ENCODE measurements at regions not wholly inside any gene's neighbourhood (a gene's known extent, or its start where the extent isn't known, plus 50 kb on each side); places are given as distances from the start of the nearest gene placed in this dataset.

DNA sequence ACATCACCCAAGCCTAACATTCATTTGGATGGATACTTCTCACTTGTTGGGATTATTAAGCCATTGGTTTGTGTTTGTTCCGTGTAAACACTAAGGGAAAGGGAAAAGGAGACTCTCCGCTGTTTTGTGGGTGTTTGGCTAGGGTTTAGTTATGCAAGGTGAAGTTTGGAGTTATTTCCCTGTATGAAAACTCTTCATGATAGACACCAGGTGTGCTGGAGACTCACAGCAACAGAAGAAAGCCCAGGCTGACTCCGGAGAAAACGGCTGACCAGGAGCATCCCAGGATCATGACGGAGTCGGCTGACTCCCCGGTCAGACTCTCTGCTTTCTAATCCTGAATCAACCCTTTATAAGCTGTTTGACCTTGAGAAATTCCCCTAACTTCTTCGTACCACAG, 94.1 kb upstream of the KLF6 start:
- no peak overlapping the region for H3K27ac ChIP-seq (ENCODE audit: extremely low read depth, low read depth, low read length)
- H3K9me3 ChIP-seq (ENCODE audit: control insufficient read depth, insufficient read depth, low read depth, low read length), result no peaks in the 10 kb centered on the region
- H3K4me1 ChIP-seq (ENCODE audit: control insufficient read depth, insufficient read depth, low read length), result no peaks in the 10 kb centered on the region
- ChIA-PET CTCF (no interaction called here), POLR2A (interaction anchor here (0.9 kb wide), 1 partner anchor 94 kb away, joined by 3 read pairs; the partner anchor contains the start of gene KLF6)
- no peaks in the 10 kb centered on the region for H3K36me3 ChIP-seq (ENCODE audit: control insufficient read depth in 2 of 2, insufficient read depth in 1 of 2, low read length in 2 of 2)
- TF ChIP-seq ZNF585B (tag by site-specific recombination; IDR thresholded peaks at IDR 0.05) (no peak), ZNF768 (tag by site-specific recombination; IDR thresholded peaks at IDR 0.05) (no peak), SP3 (tag by site-specific recombination; IDR thresholded peaks at IDR 0.05) (no peak), ZNF426 (tag by site-specific recombination; IDR thresholded peaks at IDR 0.05) (no peak), KLF1 (tag by site-specific recombination; IDR thresholded peaks at IDR 0.05) (no peak), ZNF248 (tag by site-specific recombination; IDR thresholded peaks at IDR 0.05) (no peak), GFI1B (tag by site-specific recombination; IDR thresholded peaks at IDR 0.05) (no peak), ZNF114 (tag by site-specific recombination; IDR thresholded peaks at IDR 0.05) (no peak), ZNF350 (tag by site-specific recombination; IDR thresholded peaks at IDR 0.05) (no peak), ZNF777 (tag by site-specific recombination; IDR thresholded peaks at IDR 0.05; ENCODE audit: borderline replicate concordance) (no peak), ZNF239 (tag by site-specific recombination; IDR thresholded peaks at IDR 0.05) (no peak), MZF1 (tag by site-specific recombination; IDR thresholded peaks at IDR 0.05; ENCODE audit: borderline replicate concordance) (no peak), REPIN1 (tag by site-specific recombination; IDR thresholded peaks at IDR 0.05; ENCODE audit: low read depth) (no peak), ZNF354C (tag by site-specific recombination; IDR thresholded peaks at IDR 0.05; ENCODE audit: borderline replicate concordance, low read depth) (no peak), ZBTB48 (tag by site-specific recombination; IDR thresholded peaks at IDR 0.05) (no peak), ZNF561 (tag by site-specific recombination; IDR thresholded peaks at IDR 0.05; ENCODE audit: borderline replicate concordance) (no peak)
- no peak overlapping the region for H3K4me3 ChIP-seq (ENCODE audit: low read depth, low read length)

DNA sequence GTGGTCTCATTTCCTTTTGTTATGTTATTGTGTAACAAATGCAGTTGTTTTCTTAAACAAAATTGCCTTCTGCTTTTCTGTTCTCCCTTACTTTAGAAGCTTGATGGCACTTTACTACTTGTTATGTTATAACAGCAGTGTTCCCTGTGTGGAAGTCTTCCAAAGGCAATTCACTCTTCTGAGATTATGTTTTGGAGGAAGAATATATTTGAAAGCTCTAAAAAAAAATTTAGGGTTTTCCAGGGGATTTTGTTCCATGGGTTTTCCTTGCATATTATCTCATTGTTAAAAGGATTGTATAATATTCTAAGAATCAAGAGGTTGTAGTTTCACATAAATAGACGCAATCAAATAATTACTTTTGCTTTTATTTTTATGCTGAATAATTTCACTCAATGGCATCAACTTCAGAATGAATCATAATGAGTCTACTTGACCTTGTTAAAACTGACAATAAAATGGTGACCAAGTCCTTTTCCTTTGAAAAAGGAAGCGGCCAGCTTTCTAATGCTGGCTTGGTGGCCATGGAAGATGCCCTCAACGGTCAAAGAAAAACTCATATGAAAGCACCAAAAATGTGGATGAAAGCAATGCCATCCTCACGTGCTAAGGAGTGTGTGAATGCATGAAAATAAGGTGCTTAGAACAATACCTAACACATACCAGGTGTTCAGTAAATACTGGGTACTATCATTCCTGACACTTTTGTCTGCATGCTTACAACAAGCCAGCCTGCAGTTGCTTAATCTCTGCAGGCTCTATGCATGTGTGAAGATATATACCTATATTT, 92.4 kb upstream of the KLF6 start:
- ChIA-PET POLR2A (no interaction called here), CTCF (no interaction called here)
- no peaks in the 10 kb centered on the region for H3K9me3 ChIP-seq (ENCODE audit: control insufficient read depth, insufficient read depth, low read depth, low read length)
- H3K27ac ChIP-seq (ENCODE audit: extremely low read depth, low read depth, low read length), result no peak overlapping the region
- H3K4me1 ChIP-seq (ENCODE audit: control insufficient read depth, insufficient read depth, low read length), result no peaks in the 10 kb centered on the region
- no peak for TF ChIP-seq OVOL3 (tag by site-specific recombination; IDR thresholded peaks at IDR 0.05)
- TF ChIP-seq ZNF169 (tag by site-specific recombination; IDR thresholded peaks at IDR 0.05), result no peak
- TF ChIP-seq MZF1 (tag by site-specific recombination; IDR thresholded peaks at IDR 0.05; ENCODE audit: borderline replicate concordance), result no peak
- TF ChIP-seq YY1 (tag by site-specific recombination; IDR thresholded peaks at IDR 0.05), result no peak
- no peak for TF ChIP-seq ZNF514 (tag by site-specific recombination; IDR thresholded peaks at IDR 0.05)
- TF ChIP-seq SP2 (tag by site-specific recombination; IDR thresholded peaks at IDR 0.05), result no peak
- no peak for TF ChIP-seq ZNF776 (tag by site-specific recombination; IDR thresholded peaks at IDR 0.05; ENCODE audit: borderline replicate concordance)
- no peak for TF ChIP-seq ZNF76 (tag by site-specific recombination; IDR thresholded peaks at IDR 0.05; ENCODE audit: borderline replicate concordance, low read depth)
- no peak for TF ChIP-seq ZNF211 (tag by site-specific recombination; IDR thresholded peaks at IDR 0.05; ENCODE audit: low read depth)
- TF ChIP-seq ZNF19 (tag by site-specific recombination; IDR thresholded peaks at IDR 0.05; ENCODE audit: low read depth), result no peak
- TF ChIP-seq ZNF843 (tag by site-specific recombination; IDR thresholded peaks at IDR 0.05), result no peak
- TF ChIP-seq HOXC10 (CRISPR knock-in tag; IDR thresholded peaks at IDR 0.05), result no peak
- TF ChIP-seq, protein P1, sequence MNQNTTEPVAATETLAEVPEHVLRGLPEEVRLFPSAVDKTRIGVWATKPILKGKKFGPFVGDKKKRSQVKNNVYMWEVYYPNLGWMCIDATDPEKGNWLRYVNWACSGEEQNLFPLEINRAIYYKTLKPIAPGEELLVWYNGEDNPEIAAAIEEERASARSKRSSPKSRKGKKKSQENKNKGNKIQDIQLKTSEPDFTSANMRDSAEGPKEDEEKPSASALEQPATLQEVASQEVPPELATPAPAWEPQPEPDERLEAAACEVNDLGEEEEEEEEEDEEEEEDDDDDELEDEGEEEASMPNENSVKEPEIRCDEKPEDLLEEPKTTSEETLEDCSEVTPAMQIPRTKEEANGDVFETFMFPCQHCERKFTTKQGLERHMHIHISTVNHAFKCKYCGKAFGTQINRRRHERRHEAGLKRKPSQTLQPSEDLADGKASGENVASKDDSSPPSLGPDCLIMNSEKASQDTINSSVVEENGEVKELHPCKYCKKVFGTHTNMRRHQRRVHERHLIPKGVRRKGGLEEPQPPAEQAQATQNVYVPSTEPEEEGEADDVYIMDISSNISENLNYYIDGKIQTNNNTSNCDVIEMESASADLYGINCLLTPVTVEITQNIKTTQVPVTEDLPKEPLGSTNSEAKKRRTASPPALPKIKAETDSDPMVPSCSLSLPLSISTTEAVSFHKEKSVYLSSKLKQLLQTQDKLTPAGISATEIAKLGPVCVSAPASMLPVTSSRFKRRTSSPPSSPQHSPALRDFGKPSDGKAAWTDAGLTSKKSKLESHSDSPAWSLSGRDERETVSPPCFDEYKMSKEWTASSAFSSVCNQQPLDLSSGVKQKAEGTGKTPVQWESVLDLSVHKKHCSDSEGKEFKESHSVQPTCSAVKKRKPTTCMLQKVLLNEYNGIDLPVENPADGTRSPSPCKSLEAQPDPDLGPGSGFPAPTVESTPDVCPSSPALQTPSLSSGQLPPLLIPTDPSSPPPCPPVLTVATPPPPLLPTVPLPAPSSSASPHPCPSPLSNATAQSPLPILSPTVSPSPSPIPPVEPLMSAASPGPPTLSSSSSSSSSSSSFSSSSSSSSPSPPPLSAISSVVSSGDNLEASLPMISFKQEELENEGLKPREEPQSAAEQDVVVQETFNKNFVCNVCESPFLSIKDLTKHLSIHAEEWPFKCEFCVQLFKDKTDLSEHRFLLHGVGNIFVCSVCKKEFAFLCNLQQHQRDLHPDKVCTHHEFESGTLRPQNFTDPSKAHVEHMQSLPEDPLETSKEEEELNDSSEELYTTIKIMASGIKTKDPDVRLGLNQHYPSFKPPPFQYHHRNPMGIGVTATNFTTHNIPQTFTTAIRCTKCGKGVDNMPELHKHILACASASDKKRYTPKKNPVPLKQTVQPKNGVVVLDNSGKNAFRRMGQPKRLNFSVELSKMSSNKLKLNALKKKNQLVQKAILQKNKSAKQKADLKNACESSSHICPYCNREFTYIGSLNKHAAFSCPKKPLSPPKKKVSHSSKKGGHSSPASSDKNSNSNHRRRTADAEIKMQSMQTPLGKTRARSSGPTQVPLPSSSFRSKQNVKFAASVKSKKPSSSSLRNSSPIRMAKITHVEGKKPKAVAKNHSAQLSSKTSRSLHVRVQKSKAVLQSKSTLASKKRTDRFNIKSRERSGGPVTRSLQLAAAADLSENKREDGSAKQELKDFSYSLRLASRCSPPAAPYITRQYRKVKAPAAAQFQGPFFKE (tag by site-specific recombination; IDR thresholded peaks at IDR 0.05; ENCODE audit: borderline replicate concordance), result no peak
- TF ChIP-seq, protein P2, sequence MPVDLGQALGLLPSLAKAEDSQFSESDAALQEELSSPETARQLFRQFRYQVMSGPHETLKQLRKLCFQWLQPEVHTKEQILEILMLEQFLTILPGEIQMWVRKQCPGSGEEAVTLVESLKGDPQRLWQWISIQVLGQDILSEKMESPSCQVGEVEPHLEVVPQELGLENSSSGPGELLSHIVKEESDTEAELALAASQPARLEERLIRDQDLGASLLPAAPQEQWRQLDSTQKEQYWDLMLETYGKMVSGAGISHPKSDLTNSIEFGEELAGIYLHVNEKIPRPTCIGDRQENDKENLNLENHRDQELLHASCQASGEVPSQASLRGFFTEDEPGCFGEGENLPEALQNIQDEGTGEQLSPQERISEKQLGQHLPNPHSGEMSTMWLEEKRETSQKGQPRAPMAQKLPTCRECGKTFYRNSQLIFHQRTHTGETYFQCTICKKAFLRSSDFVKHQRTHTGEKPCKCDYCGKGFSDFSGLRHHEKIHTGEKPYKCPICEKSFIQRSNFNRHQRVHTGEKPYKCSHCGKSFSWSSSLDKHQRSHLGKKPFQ (tag by site-specific recombination; IDR thresholded peaks at IDR 0.05), result no peak
- no peaks in the 10 kb centered on the region for H3K36me3 ChIP-seq (ENCODE audit: control insufficient read depth in 2 of 2, insufficient read depth in 1 of 2, low read length in 2 of 2)
- no peak overlapping the region for H3K4me3 ChIP-seq (ENCODE audit: low read depth, low read length)
